SKM-1 (cell line): ENCODE measurements at regions not wholly inside any gene's neighbourhood (a gene's known extent, or its start where the extent isn't known, plus 50 kb on each side); places are given as distances from the start of the nearest gene placed in this dataset.

ENCODE experiments used
- DNase-seq: peaks from one replicate; lab custom pipeline; 2025; ENCODE audit not compliant: unreplicated experiment; lab: John Stamatoyannopoulos, UW

DNA sequence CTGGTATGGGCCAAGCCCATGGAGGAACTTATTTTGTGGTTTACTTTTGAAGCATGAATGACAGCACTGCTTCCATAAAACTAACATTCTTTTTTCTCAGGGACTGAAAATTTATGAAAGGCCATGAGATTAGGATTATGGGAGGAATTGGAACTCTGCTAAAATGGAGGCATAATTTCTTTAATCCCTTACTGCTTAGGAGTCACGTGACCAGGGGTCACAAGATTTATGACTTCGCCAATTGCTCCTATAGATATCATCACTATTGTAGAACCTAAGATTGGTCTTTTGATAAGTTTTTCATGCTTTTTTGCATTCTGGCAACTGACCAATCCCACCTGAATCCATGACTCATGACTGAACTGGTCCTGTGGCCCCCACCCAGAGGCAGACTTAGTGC is 495.7 kb upstream of the VRK2 start:
- DNase-seq = no peak

DNA sequence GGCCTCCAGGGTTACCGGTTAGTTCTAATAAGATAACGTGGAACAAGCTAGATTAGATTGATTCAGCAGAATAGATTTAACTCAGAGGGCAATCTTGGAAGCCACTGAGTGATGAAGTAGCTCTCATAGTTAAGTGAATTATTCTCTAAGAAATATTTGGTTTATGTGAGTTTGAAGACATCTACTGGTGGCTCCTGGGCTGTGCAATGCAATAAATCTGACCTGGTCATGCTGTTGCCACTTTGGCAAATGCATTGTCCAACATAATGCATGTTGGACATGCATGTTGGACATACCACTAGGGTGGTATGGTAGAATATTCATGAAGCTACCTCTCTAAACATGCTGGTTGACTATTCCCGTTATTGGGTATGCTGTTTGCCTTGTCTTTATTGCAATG is 493.7 kb upstream of the VRK2 start:
- no peak for DNase-seq

DNA sequence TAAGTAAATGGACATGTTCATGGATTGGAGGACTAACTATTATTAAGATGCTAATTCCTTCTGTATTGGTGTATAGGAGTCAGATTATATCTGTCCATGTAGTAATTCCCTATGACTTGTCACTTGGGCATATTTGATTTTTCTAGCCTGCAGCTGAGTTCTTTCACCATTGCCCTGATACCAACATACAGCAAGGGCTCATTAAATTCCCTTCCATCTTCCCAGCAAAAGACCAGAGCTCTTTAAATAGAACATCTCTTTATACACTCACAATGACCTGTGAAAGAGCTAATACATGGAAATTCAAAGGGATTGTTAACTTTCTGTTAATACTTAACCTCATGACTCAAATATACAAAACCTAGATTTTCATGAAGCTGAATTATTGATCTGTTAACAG is 492.3 kb upstream of the VRK2 start:
- no peak for DNase-seq

DNA sequence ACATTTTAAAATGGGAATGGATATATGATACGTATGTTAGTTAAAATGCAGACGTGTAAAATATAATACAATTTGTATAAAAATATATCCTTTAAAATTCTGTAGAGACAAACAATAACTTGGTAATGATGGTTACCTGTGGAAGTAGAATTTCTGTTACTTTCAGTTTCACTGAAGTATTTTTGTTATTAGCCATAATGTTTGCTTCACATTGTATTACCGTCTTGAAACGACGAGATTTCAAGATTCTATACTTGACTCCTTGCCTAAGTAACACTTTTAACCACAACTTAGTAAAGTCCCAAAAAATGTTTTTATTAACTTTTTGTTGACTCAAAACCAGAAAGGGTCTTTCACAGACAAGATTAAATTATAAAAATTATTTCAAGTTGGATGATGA is 488.3 kb upstream of the VRK2 start:
- no peak for DNase-seq

DNA sequence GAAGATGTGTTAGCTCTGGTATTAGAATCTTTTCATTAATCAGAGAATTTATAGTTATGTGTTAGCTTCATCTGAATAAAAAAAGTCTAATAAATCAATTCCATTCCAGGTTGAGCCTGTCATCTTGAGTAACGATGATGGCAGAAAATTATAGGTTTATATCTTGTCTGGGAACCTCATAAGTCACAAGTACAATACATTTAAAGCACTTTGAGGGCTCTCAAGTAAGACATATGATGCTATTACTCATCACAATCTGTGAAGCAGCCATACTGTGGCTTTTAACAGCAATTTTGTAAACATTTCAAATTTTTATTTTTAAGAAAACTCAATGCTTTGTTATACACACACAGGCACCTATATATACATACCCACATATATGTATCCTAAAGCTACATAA is 484.1 kb upstream of the VRK2 start:
- no peak for DNase-seq

DNA sequence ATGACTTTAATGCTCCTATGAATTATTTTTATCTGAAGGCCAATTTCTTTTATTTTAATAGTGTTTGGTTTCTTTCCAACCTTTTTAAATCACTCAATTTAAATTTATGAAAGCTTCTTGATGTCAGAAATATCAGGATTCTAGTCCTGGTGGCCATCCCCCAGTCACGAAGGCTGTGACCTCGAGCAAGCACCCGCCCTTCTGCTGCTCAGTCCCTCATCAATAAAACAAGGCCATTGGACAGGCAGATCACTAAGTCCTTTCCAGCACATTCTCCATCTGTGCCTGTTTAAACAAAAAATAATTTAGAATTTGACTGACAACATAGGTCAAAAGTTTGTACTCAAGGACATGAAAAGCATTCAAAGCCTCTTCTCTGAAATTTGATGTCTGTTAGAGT is 483.6 kb upstream of the VRK2 start:
- DNase-seq = no peak

DNA sequence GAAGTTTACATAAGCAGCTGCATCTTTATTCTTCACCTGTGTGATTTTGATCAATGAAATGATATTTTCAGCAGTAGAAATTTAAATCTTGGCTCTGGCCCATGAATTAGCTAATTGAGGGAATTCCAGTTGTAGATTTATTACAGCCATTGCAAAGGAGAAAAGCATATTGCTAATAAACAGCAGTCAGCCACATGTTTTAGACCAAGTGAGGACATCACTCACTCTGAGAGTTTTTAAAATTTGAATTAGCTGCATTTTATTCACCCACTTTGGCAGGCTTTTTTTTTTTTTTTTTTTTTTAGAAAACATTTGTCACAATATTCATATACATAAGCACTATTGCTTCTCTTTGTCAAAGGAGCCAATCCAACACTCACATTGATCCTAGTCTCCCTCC is 479.4 kb upstream of the VRK2 start:
- DNase-seq = no peak

DNA sequence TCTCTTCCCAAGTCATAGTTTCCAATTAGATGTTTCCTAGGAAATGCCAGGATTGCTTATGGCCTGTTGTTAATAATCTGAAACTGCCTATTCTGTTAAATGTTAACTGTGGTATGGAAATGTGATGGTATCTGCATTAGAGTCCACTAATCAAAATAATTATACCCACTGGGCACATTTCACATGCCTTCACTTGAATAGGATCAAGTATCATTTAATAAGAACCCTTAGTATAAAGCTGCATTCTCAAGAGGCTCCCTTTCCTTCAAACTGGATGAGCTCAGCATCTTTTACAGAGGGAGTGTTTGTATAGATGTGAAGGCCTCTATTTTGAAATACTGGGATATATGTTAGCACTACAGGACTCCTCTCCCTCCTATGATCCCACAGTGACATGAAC is 477.2 kb upstream of the VRK2 start:
- no peak for DNase-seq

DNA sequence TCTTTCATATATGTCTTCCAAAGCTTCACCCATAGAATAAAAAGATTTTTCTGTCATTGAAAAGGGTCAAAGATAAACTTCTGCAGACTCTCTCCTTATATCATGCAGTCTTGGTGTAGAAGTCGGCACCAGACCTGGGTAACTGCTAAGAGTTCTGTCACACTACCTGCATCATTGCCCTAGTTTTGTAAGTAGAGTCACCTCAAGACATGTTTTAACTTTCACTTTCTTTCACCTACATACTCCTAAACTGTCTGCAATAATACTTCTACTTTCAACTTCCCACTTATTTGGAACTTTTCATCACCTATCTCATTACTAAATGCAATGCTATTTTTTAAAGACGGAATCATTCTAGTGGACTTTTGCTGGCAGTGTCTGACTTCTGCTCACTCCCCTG is 475.6 kb upstream of the VRK2 start:
- no peak for DNase-seq

DNA sequence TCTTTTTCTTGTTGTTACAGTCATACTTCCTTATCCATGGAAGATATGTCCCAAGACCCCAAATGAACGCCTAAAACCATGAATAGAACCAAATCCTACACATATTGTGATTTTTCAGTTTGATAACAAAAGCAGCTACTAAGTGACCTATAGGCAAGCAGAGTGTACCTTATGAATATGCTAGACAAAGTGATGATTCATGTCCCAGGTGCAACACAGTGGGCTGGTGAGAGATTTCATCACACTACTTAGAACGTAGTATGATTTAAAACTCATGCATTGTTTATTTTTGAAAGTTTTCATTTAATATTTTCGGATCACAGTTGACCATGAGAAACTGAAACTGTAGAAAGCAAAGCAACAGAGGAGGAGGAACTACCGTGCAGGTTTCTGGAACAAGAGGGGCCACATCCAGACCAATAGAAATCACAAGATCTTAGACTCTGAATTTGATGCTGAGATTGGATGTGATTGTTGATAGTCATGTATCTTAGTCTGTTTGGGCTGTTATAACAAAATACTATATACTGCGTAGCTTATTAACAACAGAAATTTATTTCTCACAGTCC is 470.8 kb upstream of the VRK2 start:
- DNase-seq = no peak

DNA sequence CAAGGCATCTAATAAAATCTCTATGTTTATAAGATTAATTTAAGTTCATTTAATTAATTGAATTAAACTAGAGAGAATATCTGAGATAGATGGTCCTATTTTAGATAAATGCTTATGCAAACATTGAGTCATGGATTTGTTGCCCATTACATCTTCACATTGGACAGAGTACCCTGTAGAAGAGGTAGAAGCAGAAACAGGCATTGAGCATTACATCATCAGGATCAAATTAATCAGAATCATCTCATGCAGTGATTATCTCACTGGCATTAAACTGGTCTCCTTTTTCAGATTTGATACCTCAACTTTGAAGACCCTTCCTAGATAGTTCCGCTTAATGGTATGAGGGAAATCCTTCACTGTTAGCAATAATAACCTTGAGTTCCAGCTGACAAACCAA is 469.6 kb upstream of the VRK2 start:
- no peak for DNase-seq

DNA sequence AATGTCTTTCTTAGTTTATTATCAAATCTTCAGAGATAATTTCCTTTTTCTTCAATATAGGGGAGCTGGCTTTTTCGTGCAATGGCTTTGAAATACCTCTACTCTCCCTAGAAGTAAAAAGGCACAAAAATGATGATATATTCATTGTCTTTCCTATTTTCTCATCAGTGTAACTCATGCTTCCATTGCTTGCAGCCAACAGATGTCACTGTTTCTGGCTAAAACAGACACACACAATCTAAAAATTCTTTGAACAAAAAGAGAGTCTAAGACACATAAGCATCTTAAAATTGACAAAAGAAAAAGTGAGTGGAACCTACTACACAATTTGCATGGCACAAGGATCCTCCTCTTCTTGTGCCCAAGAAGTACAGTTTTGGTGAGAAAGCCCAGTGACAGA is 448.7 kb upstream of the VRK2 start:
- DNase-seq = no peak

DNA sequence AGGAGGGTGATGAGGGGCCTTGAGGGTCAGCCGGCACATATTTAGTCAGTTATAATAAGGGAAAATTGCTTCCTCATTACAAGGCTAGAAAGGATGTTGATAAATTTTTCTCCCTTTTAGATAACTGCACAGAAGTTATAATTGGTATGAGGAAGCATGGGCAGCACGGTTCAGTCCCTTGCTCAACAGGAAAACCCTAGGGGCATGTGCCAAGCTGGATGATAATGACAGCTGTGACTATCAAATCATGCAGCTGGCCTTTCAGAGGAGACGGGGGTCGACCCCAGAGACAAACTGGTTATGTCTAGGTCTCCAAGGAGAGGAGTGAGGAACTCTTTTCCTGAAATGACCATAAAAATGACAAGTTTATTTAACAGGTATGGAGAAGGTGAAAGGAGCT is 448.1 kb upstream of the VRK2 start:
- DNase-seq = peak; percentile 32

DNA sequence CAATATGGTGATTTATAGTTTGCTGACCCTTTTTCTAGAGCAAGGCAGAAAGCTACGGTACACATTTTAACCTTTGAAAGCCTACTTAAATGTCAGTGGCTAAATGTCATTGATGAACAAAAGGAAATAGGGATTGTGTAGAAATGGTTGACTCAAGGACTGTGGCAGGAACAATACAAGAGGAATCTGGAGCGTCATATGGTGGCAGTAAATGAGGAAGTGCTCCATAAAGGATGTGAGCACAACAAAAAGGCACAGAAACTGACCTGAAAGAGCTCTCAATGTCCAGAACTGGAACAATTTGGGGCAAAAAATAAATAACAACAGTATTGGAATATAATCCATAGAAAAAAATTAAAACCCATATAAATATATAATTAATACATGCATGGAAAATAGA is 443.9 kb upstream of the VRK2 start:
- DNase-seq = peak; percentile 30

DNA sequence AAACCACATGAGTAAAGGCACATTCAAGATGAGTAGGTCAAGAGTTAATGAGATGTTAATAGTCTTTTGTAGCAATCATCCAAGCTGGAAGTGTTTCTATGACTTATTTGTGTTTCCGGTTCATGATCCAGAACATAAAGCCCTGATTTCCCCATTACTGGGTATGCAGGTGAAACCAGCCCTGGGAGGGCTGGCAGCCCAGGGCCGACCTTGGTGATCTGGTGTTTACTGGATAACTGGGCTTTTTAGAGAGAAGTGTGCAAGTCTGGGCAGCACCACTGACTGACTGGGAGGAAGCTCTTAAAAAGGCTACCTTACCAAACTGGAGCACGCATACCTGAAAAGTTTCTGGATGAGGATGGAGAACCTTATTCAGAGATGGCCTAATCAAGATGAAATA is 431.6 kb upstream of the VRK2 start:
- no peak for DNase-seq

DNA sequence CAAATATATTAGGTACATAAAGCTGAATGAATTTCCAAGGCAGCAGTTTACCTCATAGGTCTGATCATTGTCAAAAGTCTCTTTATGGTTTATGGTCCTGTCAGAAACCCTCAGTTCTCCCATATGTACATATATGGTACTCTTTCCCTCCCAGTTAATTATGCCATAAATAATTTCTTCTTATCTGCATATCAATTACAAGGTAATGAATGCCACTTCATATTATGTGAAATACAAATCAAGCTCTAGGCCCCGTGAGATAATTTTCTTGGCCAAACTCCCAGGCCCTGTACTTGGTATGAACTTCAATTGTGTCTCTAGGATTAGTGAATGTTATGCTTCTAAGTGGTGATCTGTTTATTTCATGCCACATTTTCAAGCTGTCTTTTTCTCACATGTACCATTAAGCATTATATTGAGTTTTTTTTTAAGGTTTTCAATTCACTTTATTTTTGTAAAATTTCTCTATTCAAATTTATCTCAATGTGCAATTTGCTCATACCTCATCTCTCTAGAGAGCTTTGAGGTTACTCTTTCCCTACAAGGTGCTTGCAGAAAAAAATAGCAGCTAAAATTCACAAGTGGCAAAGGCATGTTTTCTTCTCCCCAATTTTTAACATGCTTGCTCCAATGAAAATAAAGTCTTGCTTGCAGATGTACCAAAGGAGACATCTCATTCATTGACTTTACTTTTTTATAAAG is 430.6 kb upstream of the VRK2 start:
- DNase-seq = no peak

DNA sequence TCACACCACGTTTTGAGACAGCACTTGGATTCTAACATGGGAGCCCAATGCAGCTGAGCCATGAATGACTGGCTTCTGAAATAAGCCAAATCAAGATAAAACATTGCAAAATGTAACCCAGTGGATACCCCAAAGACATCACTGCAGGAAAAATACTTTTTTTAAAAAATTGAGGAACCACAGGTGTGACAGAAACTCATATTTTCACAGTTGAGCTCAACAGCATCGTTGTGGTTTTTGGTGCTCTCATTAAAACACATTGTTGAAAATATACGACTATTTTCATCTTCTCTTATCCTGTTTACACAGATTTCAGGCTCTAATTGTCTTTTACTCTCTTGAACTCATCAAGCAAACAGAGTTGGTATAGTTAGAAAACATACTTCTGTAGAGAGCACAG is 429.3 kb upstream of the VRK2 start:
- DNase-seq = no peak

DNA sequence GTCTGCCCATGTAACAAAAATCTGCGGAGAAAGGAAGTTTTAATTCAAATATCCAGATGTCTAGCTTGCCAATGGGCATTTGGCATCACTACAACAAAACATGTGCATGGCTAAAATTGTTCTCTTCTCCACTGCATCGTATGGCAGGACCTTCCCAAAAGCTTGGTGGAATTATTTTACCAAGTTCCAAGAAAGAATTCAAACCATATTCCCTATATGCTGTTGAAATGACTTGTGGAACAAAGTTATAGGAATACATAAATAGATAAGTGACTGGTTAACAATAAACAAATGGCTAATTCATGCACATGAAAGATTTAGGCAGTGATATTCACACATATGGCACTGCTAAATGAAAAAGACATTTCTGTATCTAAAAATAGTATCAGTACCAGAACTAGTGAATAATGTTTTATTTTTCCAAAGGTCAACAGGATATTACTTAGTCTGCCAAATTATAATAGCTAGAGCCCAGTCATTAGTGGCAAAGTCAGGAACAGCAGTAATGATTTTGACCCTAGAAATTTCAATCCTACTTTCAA is 425.4 kb upstream of the VRK2 start:
- DNase-seq = no peak

DNA sequence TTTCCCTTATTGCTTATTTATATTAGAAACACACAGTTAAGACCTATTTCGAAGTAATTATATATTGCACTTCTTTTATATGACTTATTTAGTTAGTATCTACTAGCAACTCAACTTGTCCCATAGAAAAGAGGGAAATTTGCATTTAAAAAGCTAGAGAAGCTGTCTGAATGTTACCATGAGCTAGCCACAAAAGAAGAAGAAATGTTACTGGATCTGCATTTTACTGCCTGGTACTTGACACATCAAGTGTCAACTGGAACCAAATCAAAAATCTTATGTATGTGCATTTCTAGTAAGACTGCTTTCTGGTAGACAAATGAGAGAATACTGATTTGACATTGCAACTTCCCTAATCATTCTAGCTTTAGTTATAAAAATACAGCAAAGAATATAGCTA is 424.6 kb upstream of the VRK2 start:
- DNase-seq = no peak

DNA sequence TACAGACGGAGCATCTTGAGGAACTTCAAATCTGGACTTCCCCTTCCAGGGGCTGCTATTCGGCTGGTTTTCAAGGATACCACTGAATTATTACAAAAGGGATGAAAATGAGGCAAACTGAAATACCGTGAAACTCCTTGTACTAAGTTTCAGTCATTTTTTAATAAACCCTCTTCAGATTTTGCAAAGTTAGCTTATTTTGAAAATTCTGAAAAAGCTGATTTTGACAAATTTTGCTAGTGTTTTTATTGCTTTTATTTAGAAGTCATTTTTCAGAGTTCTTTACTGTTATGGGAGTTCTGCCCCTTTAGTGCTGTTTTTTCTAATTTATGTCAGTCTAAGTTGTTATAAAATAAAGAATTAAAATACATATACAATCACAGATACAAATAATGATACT is 390.4 kb upstream of the VRK2 start:
- DNase-seq = no peak

DNA sequence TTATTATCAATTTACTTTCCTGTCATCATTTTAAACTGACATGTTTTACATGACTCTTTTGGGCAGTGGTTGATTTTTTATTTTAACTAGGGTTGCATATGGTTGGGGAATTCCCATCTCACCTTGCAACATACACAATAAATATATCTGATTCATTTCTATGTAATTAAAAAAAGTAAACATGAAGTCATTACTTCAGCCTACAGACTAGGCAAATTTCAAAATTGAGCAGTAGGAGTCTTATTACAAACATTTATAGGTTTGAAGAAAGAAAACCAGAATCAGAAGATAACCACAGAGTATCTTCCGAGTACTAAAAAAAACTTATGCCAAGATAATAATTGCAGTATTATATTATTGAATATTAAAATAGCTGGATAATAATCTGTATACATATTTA is 377.0 kb upstream of the VRK2 start:
- no peak for DNase-seq

DNA sequence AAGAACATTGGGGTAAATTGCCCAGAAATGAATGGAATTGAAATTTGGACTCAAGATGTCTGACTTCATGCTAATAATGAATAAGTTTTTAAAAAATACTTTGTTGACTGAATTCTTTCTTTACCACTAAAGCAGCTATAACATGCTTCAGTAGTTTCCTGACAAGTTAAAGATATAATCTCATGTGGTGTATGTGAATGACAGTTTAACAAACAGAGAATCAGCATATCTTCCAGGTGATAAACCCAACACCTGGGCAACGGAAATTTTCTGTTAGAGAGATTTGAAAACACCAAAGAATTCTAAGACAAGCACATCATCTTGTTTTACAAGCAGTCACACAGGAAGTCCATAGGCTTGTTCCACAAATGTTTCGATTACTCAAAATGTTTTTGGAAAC is 372.6 kb upstream of the VRK2 start:
- DNase-seq = no peak

DNA sequence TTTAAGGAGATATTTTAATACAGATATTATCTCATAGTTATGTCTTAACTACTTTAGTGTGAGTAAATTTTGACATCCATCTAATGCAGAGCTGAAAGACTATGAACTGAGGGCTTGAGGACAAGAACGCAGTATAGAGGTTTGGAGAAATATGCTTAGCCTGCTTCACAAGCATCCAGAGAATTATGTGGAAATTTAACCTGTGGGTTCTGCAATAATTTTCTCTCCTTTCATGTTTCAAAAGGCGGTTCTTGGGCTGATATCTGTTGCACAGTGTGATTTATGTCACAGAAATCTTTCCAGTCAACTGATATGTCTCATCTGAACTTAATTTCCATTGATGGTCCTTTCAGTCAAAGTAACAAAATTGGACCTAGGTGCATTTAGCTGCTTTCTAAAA is 371.9 kb upstream of the VRK2 start:
- DNase-seq = no peak
